OCI-LY3 (cell line): ENCODE measurements at regions not wholly inside any gene's neighbourhood (a gene's known extent, or its start where the extent isn't known, plus 50 kb on each side); places are given as distances from the start of the nearest gene placed in this dataset.

Experiments
- H2AFZ ChIP-seq: fragments of 200-600, 300-600 bp; shearing (Covaris generic); 2 replicates; pipeline ENCODE4 v1.6.0; 2014; ENCODE audit warnings: antibody characterized with exemption, low read depth, low read length
- H3K27ac ChIP-seq: fragments of 200-600, 300-600 bp; sonication (generic); 2 replicates; pipeline ENCODE4 v1.5.1; 2014; ENCODE audit warnings: mild to moderate bottlenecking, low read length, moderate library complexity, mixed read lengths
- H3K27me3 ChIP-seq: fragments of 200-600, 300-600 bp; sonication (generic); 2 replicates; pipeline ENCODE4 v1.6.1; 2014; ENCODE audit warnings: low read depth, low read length, mixed read lengths
- H3K36me3 ChIP-seq: fragments of 200-600, 300-600 bp; sonication (generic); replicated peaks from 2 replicates; pipeline ENCODE3; 2014; ENCODE audit warnings: low read depth, low read length, mixed read lengths
- H3K4me1 ChIP-seq: fragments of 300-600, 200-600 bp; sonication (generic); 2 replicates; pipeline ENCODE4 v1.6.1; 2014; ENCODE audit warnings: low read length, mixed read lengths
- H3K4me2 ChIP-seq: fragments of 200-600, 300-600 bp; sonication (generic); 2 replicates; pipeline ENCODE4 v1.6.1; 2014; ENCODE audit warnings: low read length, mixed read lengths
- H3K4me3 ChIP-seq: fragments of 300-600, 200-600 bp; sonication (generic); 2 replicates; pipeline ENCODE4 v1.5.1; 2014; ENCODE audit warnings: antibody characterized with exemption, mild to moderate bottlenecking, low read length, moderate library complexity
- H3K79me2 ChIP-seq: fragments of 300-600, 200-600 bp; shearing (Covaris generic); 2 replicates; pipeline ENCODE4 v1.6.1; 2014; ENCODE audit warnings: mild to moderate bottlenecking, low read length, mixed read lengths
- H3K9ac ChIP-seq: fragments of 300-600, 200-600 bp; shearing (Covaris generic); 2 replicates; pipeline ENCODE4 v1.6.0; 2014; ENCODE audit warnings: mild to moderate bottlenecking, low read length, moderate library complexity
- H3K9me3 ChIP-seq: fragments of 200-600, 300-600 bp; shearing (Covaris generic); 2 replicates; pipeline ENCODE4 v1.6.1; 2014; ENCODE audit warnings: low read length, mixed read lengths; ENCODE audit not compliant: insufficient read depth
- H4K20me1 ChIP-seq: fragments of 200-600, 300-600 bp; sonication (generic); 2 replicates; pipeline ENCODE4 v1.6.1; 2016; ENCODE audit warnings: low read length, mixed read lengths; ENCODE audit not compliant: insufficient read depth
- CTCF ChIP-seq: fragments of 200-600, 300-600 bp; sonication (generic); IDR thresholded peaks from 2 replicates; pipeline ENCODE4 v1.5.1; 2014; ENCODE audit warnings: antibody characterized with exemption, low read length, low read depth
- EZH2phosphoT487 ChIP-seq: fragments of 200-600 bp; shearing (Covaris generic); IDR thresholded peaks from 2 replicates; pipeline ENCODE4 v1.6.1; 2018; ENCODE audit warnings: antibody characterized with exemption, mixed run types, low read depth

DNA sequence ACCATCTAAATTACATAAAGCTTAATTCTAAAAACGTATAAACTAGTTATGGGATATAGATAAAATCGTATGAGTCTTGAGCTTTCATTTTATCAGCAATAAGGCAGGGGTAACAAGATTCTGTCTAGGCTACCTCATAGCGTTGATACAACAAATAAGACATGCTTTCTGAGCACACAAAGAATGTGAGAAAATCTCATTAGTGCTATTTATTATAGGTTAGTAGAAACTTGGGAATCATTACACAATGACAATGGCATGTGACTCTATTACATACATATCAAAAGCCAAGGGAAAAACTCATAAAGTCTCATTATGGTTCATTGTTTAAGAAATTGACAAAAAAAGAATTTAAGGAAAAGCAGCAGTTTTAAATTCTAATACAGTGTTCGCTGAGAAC, 448.6 kb downstream of the PLK2 start:
- H3K4me3 ChIP-seq, result no peak overlapping the region
- H3K9ac ChIP-seq, result no peak overlapping the region
- no peak overlapping the region for H3K4me2 ChIP-seq
- no peaks in the 10 kb centered on the region for H3K4me1 ChIP-seq
- H2AFZ ChIP-seq, result no peak overlapping the region
- no peaks in the 10 kb centered on the region for H3K9me3 ChIP-seq
- no peaks in the 10 kb centered on the region for H3K27me3 ChIP-seq
- H3K36me3 ChIP-seq, result no peaks in the 10 kb centered on the region
- H3K79me2 ChIP-seq, result no peaks in the 10 kb centered on the region
- no peaks in the 10 kb centered on the region for H4K20me1 ChIP-seq
- no peak overlapping the region for H3K27ac ChIP-seq
- TF ChIP-seq CTCF, result no peak
- TF ChIP-seq EZH2phosphoT487, result no peak

DNA sequence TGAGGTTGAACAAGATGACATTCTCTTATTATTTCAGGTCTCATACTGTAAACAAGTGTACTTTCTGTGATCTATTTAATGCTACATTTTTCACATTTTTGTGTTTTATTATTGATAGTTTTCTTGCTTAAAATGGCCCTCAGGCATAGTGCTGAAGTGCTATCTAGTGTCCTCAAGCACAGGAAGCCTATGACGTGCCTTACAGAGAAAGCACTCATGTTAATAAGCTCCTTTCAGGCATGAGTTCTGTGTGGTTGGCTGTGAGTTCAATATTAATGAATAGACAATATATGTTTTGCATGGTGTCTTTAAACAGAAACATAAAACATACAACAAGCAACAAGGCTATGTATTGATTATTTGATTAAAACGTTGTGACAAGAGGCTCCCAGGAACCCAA, 450.1 kb downstream of the PLK2 start:
- TF ChIP-seq CTCF (no peak), EZH2phosphoT487 (no peak)
- H3K79me2 ChIP-seq, result no peaks in the 10 kb centered on the region
- no peaks in the 10 kb centered on the region for H3K36me3 ChIP-seq
- H3K27me3 ChIP-seq, result no peaks in the 10 kb centered on the region
- H3K27ac ChIP-seq, result no peak overlapping the region
- no peak overlapping the region for H2AFZ ChIP-seq
- H3K4me2 ChIP-seq, result no peak overlapping the region
- H4K20me1 ChIP-seq, result no peaks in the 10 kb centered on the region
- no peaks in the 10 kb centered on the region for H3K4me1 ChIP-seq
- H3K4me3 ChIP-seq, result no peak overlapping the region
- no peak overlapping the region for H3K9ac ChIP-seq
- H3K9me3 ChIP-seq, result no peaks in the 10 kb centered on the region

DNA sequence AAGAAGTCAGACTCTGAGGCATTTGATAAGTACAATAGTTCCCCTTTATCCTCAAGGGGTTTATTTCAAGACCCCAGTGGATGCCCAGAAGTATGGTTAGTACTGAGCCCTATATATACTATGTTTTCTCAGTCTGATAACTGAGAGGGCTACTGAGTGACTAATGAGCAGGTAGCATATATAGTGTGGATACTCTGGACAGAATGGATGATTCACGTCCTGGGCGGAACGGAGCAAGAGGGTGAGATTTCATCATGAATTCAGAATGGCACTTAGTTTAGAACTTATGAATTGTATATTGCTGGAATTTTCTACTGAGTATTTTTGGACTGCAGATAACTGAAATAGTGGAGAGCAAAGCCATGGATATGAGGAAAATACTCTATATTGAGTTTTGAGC, 457.6 kb downstream of the PLK2 start:
- H2AFZ ChIP-seq, result no peak overlapping the region
- H3K79me2 ChIP-seq, result no peaks in the 10 kb centered on the region
- no peaks in the 10 kb centered on the region for H4K20me1 ChIP-seq
- H3K27me3 ChIP-seq, result no peaks in the 10 kb centered on the region
- no peaks in the 10 kb centered on the region for H3K9me3 ChIP-seq
- no peak overlapping the region for H3K4me3 ChIP-seq
- TF ChIP-seq EZH2phosphoT487, result no peak
- no peak for TF ChIP-seq CTCF
- H3K4me1 ChIP-seq, result no peaks in the 10 kb centered on the region
- no peak overlapping the region for H3K9ac ChIP-seq
- H3K36me3 ChIP-seq, result no peaks in the 10 kb centered on the region
- no peak overlapping the region for H3K27ac ChIP-seq
- H3K4me2 ChIP-seq, result no peak overlapping the region

GRCh38 chr5:57993866-57994265, 466.0 kb downstream of the PLK2 start:
- Histone ChIP-seq H3K4me2 (no peak overlapping the region), H3K9me3 (no peaks in the 10 kb centered on the region), H3K27me3 (no peaks in the 10 kb centered on the region), H3K36me3 (no peaks in the 10 kb centered on the region), H4K20me1 (no peaks in the 10 kb centered on the region), H3K79me2 (no peaks in the 10 kb centered on the region), H2AFZ (no peak overlapping the region), H3K27ac (no peak overlapping the region), H3K9ac (no peak overlapping the region), H3K4me3 (no peak overlapping the region), H3K4me1 (no peaks in the 10 kb centered on the region)
- no peak for TF ChIP-seq CTCF
- TF ChIP-seq EZH2phosphoT487, result no peak
